Ishikawa (cell line): ENCODE measurements at regions not wholly inside any gene's neighbourhood (a gene's known extent, or its start where the extent isn't known, plus 50 kb on each side); places are given as distances from the start of the nearest gene placed in this dataset.

Source experiments
- EP300 ChIP-seq: IDR thresholded peaks from 2 replicates; pipeline ENCODE4 v1.6.1; 2012; ENCODE audit warnings: borderline replicate concordance
- FOXM1 ChIP-seq: IDR thresholded peaks from 2 replicates; pipeline ENCODE4 v1.6.1; 2012; ENCODE audit warnings: low read depth, borderline replicate concordance
- NFIC ChIP-seq: IDR thresholded peaks from 2 replicates; pipeline ENCODE4 v1.6.1; 2012
- YY1 ChIP-seq: IDR thresholded peaks from 2 replicates; pipeline ENCODE4 v1.6.1; 2012; ENCODE audit warnings: low read depth
- TF ChIP-seq, protein P1 (sequence below): IDR thresholded peaks from 2 replicates; pipeline ENCODE4 v1.6.1; 2012
- TF ChIP-seq, protein P2 (sequence below): IDR thresholded peaks from 2 replicates; pipeline ENCODE4 v1.6.1; 2012; ENCODE audit warnings: low read depth, mild to moderate bottlenecking

DNA sequence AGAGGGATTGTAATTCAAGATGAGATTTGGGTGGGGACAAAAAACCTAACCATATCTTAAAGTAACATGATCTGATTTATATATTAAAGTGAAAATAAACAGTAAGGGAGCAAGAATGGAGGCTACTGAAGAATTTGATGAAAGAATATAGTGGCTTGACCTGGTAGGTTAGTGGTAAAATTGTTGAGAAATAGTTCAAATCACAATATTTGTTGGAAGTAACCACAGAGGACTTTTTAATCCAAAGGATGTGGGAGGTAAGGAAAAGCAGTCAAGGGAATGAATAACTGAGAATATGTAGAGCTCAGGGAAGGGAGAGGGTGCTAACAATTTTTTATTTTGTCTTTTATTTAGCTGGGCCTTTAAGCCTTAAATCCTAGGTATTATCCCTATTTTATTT is 139.8 kb upstream of the HS3ST1 start:
- TF ChIP-seq, protein P1, sequence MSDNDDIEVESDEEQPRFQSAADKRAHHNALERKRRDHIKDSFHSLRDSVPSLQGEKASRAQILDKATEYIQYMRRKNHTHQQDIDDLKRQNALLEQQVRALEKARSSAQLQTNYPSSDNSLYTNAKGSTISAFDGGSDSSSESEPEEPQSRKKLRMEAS: no peak
- no peak for TF ChIP-seq YY1
- TF ChIP-seq, protein P2, sequence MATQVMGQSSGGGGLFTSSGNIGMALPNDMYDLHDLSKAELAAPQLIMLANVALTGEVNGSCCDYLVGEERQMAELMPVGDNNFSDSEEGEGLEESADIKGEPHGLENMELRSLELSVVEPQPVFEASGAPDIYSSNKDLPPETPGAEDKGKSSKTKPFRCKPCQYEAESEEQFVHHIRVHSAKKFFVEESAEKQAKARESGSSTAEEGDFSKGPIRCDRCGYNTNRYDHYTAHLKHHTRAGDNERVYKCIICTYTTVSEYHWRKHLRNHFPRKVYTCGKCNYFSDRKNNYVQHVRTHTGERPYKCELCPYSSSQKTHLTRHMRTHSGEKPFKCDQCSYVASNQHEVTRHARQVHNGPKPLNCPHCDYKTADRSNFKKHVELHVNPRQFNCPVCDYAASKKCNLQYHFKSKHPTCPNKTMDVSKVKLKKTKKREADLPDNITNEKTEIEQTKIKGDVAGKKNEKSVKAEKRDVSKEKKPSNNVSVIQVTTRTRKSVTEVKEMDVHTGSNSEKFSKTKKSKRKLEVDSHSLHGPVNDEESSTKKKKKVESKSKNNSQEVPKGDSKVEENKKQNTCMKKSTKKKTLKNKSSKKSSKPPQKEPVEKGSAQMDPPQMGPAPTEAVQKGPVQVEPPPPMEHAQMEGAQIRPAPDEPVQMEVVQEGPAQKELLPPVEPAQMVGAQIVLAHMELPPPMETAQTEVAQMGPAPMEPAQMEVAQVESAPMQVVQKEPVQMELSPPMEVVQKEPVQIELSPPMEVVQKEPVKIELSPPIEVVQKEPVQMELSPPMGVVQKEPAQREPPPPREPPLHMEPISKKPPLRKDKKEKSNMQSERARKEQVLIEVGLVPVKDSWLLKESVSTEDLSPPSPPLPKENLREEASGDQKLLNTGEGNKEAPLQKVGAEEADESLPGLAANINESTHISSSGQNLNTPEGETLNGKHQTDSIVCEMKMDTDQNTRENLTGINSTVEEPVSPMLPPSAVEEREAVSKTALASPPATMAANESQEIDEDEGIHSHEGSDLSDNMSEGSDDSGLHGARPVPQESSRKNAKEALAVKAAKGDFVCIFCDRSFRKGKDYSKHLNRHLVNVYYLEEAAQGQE: no peak
- no peak for TF ChIP-seq EP300
- no peak for TF ChIP-seq NFIC
- no peak for TF ChIP-seq FOXM1
